M059J (cell line): ENCODE measurements at regions not wholly inside any gene's neighbourhood (a gene's known extent, or its start where the extent isn't known, plus 50 kb on each side); places are given as distances from the start of the nearest gene placed in this dataset.
A peak's percentile ranks its signal among the peaks of the same experiment; 100 is the strongest.

Experiments
- DNase-seq: peaks from one replicate; pipeline ENCODE4 v3.0.0-alpha.2; 2012; ENCODE audit warnings: low read depth

DNA sequence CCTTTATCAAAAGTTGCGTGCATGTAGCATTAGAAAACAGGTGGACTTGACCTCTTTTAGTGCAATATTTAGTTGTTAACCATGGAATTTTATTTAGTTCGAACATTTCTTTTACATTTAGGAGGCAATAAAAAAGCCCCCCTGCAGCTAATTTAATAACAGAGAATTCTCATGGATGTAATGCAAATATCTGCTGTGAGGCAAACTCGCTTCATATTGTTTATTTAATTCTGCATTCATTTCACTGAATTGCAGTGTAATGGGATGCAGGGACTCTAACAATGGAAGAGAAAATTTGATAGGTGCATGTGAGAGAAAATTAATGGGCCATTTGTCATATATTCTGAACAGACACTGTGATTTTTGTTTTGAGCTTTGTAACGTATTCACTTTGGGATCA lies 205.1 kb upstream of the CHD1 start:
- no peak for DNase-seq

GRCh38 chr5:99129768-99130501 lies 201.1 kb upstream of the CHD1 start:
- no peak for DNase-seq

- peak; percentile 3 for DNase-seq
These were observed 194.2 kb upstream of the CHD1 start for GRCh38 chr5:99122976-99123375.

- DNase-seq = no peak
These were observed 190.5 kb upstream of the CHD1 start for GRCh38 chr5:99119326-99119725.

- no peak for DNase-seq
These were observed 187.7 kb upstream of the CHD1 start for GRCh38 chr5:99116526-99116925.

GRCh38 chr5:99109894-99110293 lies 181.1 kb upstream of the CHD1 start:
- no peak for DNase-seq

DNA sequence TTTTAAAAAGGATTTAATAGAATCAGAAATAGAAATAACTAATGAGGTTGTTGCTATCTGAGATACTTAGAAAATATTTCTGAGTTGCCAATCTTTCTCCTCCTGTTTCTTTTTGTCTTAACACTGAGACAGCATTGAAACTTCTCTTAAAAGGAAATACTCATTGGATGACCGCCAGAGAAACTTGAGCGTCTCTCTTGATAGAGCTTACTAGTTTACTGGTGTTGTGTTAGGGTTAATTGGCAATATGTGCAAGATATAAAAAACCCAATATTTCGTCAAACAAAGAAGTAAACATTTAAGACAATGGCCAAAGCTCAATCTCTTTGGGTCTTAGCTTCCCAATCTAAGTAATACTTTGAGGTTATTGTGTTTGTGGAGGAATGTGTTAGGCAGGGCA lies 176.4 kb upstream of the CHD1 start:
- DNase-seq = peak; percentile 2

GRCh38 chr5:99104538-99105132 lies 175.8 kb upstream of the CHD1 start:
- DNase-seq = peak; percentile 23

- DNase-seq = no peak
These were observed 173.4 kb upstream of the CHD1 start for GRCh38 chr5:99102073-99102697.

DNA sequence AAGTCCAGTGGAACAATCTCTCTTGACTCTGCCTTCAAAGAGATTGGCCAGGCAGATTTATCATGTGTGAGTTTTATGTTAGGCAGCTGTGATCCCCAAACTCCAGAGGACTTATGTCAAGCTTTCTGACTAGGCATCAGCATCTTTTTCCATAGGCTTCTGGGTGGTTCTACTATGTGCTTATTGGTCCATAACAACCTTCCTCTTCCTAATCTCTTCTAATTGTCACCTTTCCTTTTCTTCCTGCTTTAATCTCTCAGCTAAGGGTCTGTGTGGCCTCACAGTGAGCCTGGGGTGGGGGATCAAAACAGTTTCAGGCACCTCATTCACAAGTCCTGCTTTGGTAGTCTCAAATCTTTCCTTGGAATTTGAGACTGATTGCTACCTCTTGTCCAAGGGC lies 170.9 kb upstream of the CHD1 start:
- no peak for DNase-seq

DNA sequence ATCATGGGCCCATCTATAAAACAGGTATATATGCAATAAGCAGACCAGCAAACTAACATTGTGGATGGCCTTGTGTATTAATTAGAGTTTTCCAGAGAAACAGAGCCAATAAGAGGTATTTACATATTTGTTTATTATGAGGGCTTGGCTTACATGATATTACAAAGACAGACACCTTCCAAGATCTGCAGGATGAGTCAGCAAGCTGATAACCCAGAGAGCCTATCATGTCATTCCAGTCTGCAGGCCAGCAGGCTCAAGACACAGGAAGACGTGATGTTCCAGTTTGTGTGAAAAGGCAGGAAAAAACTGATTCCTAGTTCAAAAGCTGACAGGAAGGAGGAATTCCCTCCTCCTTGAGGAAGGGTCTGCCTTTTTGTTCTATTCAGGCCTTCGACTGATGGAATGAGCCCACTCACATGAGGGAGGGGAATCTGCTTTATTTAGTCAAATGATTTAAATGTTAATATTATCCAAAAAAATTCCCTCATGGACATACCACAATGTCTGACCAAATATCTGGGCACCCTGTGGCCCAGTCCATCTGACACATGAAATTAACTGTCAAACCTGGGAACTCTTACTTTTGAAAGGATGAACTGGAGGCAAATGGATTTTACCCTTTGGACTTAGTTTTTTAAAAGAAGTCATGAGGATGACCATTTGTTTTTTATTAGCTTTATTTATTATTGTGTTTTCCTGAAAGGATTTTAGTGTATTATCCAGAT lies 161.2 kb upstream of the CHD1 start:
- peak; percentile 2 for DNase-seq

GRCh38 chr5:99088309-99088708 lies 159.5 kb upstream of the CHD1 start:
- DNase-seq = peak; percentile 33

DNA sequence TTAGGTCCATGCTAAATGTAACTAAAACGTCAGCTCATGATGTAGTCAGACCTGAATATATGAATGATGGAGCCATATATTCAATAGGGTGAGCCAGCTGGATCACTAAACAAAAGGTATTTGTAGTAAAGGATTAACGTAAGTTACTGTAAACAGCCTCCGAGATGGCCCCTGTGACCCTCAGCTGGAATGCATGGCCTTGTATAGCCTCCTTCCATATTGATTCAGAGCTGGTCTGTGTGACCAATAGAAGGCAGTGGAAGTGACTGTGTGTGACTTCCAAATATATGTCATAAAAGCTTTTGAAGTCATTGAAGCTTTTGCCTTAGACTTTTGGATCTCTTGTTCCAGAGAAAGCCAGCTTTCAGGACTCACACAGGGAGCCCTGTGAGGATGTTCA lies 154.4 kb upstream of the CHD1 start:
- no peak for DNase-seq

- DNase-seq = no peak
These were observed 152.9 kb upstream of the CHD1 start for GRCh38 chr5:99081711-99082110.

GRCh38 chr5:99076723-99077640 lies 148.2 kb upstream of the CHD1 start:
- DNase-seq = no peak

GRCh38 chr5:99072846-99073245 lies 144.0 kb upstream of the CHD1 start:
- DNase-seq = no peak

DNA sequence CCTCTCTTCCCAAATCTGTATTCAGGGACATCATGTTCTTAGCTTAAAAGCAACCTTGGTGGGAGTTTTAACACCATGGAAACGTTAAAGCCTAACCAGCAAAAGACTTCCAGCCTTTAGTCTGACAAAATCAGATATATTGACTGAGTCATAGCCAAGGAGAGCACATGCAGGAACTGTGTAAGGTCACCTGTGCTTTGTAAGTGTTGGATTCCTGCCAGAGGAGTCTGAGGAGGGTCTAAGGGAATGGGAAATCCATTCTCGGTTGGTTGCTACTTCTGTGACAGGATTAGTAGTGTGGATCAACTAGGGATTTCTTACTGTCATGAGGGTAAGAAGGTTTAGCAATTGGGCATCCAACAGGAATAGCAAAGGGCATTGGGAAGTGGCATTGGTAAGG lies 142.0 kb upstream of the CHD1 start:
- DNase-seq = peak; percentile 1

DNA sequence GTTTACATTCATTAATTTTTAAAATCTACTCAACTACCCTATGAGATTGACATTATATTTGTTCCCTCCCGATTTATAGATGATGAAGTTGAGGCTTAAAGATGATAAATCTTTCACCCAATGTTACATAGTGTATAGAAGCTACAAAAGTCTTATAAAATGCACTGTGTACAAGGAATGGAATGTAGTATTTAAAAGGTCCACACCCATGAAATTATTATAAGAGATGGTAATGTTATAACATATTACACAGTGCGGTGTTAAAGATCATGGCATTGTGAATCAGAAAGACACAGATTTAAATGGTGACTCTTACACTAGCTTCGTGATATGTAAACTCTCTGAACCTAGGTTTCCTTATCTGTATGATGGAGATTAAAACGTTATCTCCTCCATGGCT lies 141.6 kb upstream of the CHD1 start:
- DNase-seq = no peak

DNA sequence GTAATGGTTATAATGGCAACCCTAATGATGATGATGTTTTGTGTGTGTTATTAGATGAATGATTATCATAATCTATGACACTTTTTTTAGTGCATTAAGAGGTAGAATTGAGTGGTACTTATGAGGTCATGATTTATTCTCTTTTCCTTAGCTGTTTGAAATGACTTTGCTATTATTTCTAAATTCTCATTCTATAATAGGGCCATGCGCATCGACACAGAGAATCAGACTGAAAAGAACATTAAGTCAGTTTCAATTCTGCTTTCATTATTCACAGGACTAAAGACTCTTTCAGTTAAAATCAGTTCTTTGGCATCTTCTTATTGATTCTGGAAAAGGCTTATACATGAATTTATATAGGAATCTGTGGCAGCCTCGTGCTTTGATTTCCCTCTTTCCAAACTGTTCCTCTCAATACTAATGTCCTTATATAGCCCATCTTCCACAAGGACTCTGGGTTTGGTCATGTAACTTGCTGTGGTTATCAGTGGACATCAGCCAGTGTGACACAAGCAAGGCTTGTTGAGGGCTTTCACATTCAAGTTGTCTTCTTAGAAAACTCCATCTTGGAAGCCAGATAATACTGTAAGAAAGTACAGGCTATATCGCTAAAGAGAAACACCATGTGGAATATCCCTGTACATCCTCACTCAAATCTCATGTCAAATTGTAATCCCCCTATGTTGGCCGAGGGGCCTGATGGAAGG lies 140.3 kb upstream of the CHD1 start:
- DNase-seq = no peak

DNA sequence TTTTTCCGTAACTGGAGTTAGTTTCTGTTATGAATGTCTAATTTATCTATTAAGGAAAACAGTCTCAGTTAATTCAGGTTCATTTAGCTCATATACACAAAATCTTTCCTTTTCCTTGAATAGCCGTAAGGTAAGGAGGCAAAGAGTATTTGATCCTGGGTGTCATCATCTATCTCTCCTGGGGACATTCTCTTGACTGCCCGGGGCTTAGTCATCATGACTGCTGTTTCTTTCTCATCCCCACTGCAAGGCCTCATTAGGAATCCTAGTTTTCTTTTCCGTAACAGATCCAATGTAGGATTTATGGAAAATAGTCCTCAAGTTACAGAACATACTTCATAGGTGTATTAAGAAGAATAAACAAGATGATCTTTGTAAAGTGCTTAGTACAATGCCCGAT lies 134.9 kb upstream of the CHD1 start:
- no peak for DNase-seq

GRCh38 chr5:99061711-99062110 lies 132.9 kb upstream of the CHD1 start:
- peak; percentile 57 for DNase-seq
